HFF-Myc (cell line): ENCODE measurements at regions not wholly inside any gene's neighbourhood (a gene's known extent, or its start where the extent isn't known, plus 50 kb on each side); places are given as distances from the start of the nearest gene placed in this dataset.

Experiments used
- DNase-seq: peaks from one replicate; pipeline ENCODE4 v3.0.0-alpha.2; 2011; ENCODE audit warnings: low read depth; ENCODE audit errors: extremely low read depth
- H3K4me3 ChIP-seq: replicated peaks from 2 replicates; pipeline ENCODE4 v1.5.1; 2011; ENCODE audit warnings: low read depth, mild to moderate bottlenecking, control low read depth, low read length
- CTCF ChIP-seq: IDR thresholded peaks from 2 replicates; pipeline ENCODE4 v1.5.1; 2012; ENCODE audit warnings: mild to moderate bottlenecking, low read depth, low read length, control low read depth; ENCODE audit errors: missing control alignments

- H3K4me3 ChIP-seq: no peak overlapping the region
- no peak for DNase-seq
- TF ChIP-seq CTCF: no peak
These were observed 98.7 kb downstream of the FAM43A start for GRCh38 chr3:194784361-194784760.

- no peak for DNase-seq
- H3K4me3 ChIP-seq: no peak overlapping the region
- no peak for TF ChIP-seq CTCF
These were observed 99.6 kb downstream of the FAM43A start for GRCh38 chr3:194785315-194785714.

GRCh38 chr3:194787072-194787471 is 101.4 kb downstream of the FAM43A start:
- TF ChIP-seq CTCF: no peak
- no peak for DNase-seq
- H3K4me3 ChIP-seq: no peak overlapping the region

GRCh38 chr3:194787650-194788049 is 102.0 kb downstream of the FAM43A start:
- DNase-seq: no peak
- no peak overlapping the region for H3K4me3 ChIP-seq
- TF ChIP-seq CTCF: no peak

- TF ChIP-seq CTCF: no peak
- no peak for DNase-seq
These were observed 106.7 kb downstream of the FAM43A start for GRCh38 chr3:194792368-194792767.

GRCh38 chr3:194797555-194798250 is 112.0 kb downstream of the FAM43A start:
- TF ChIP-seq CTCF: no peak
- H3K4me3 ChIP-seq: no peak overlapping the region
- DNase-seq: no peak

More at GRCh38 chr3:194792368-194792767, 106.7 kb downstream of the FAM43A start:
- H3K4me3 ChIP-seq: no peak overlapping the region

GRCh38 chr3:194798486-194798885 is 112.8 kb downstream of the FAM43A start:
- no peak for DNase-seq
- H3K4me3 ChIP-seq: no peak overlapping the region
- TF ChIP-seq CTCF: no peak
